ENCODE measurements at regions not wholly inside any gene's neighbourhood (a gene's known extent, or its start where the extent isn't known, plus 50 kb on each side); places are given as distances from the start of the nearest gene placed in this dataset.

DNA sequence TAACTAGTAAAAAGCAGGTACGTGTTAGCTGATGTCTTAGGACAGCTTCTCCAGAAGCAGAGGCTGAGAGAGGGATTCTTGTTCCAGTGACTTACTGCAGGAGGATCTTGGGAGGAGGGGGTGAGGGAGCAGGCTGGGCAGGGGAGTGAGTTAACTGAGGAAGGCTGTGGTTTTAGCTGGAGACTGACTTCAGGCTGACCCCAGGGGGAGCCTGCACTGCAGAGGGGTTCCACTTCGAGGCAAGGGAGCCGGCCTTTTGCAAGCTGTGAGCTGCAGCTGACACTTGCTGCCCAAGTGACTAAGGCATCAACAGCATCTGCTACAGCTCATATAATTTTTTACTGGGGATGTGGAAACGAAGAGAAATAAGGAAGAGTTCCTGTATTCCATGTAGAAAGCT is 50.4 kb upstream of the SOD1 start:
- TF ChIP-seq ZFX (IDR thresholded peaks at IDR 0.05) = no peak
- TF ChIP-seq, protein P1, sequence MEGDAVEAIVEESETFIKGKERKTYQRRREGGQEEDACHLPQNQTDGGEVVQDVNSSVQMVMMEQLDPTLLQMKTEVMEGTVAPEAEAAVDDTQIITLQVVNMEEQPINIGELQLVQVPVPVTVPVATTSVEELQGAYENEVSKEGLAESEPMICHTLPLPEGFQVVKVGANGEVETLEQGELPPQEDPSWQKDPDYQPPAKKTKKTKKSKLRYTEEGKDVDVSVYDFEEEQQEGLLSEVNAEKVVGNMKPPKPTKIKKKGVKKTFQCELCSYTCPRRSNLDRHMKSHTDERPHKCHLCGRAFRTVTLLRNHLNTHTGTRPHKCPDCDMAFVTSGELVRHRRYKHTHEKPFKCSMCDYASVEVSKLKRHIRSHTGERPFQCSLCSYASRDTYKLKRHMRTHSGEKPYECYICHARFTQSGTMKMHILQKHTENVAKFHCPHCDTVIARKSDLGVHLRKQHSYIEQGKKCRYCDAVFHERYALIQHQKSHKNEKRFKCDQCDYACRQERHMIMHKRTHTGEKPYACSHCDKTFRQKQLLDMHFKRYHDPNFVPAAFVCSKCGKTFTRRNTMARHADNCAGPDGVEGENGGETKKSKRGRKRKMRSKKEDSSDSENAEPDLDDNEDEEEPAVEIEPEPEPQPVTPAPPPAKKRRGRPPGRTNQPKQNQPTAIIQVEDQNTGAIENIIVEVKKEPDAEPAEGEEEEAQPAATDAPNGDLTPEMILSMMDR (conservative IDR thresholded peaks at IDR 0.05) = no peak
- no peak overlapping the region for H3K27ac ChIP-seq

DNA sequence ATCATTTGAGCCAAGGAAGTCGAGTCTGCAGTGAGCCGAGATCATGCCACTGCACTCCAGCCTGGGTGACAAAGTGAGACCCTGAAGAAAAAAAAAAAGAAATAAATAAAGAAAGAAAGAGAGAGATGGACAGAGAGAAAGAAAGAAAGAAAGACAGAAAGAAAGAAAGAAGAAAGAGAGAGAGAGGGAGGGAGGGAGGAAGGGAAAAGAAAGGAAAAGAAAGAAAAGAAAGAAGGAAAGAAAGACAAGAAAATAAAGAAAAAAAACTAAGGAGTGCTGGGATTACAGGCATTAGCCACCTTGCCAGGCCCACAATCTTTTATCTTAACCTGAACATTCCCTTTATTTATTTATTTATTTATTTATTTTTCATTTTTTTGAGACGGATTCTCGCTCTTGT is 51.7 kb upstream of the SOD1 start:
- no peak overlapping the region for H3K27ac ChIP-seq
- TF ChIP-seq ZFX (IDR thresholded peaks at IDR 0.05) = no peak
- TF ChIP-seq, protein P1 (conservative IDR thresholded peaks at IDR 0.05) = no peak

DNA sequence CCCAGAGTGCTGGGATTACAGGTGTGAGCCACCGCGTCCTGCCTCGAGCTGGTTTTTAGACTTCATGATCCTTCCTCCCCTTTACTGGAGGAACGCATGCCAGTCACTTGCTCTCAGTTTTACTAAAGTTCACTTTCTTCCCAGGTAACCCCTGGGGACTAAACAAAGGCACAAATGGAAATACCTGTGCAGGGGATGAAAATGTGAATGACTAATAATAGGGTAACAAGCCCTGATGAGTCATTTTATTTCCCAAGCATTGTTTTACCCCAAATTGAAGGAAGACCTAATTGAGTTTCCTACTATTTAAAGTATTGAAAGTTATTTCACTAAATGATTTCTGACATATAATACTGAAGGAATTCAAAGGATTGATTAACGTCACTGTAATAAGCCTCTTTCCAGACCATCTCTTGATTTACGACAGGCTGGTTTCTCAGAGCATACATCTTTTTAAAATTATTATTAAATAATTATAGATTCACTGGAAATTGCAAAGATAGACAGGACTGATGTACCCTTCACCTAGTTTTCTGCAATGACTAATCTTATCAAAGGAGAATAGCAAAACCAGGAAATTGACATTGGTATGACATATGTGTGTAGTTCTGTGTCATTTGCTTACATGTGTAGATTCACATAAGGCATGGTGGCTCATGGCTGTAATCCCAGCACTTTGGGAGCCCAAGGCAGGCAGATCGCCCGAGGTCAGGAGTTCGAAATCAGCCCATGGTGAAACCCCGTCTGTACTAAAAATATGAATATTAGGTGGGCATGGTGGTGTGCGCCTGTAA is 53.2 kb upstream of the SOD1 start:
- H3K27ac ChIP-seq = no peak overlapping the region
- TF ChIP-seq, protein P1 (conservative IDR thresholded peaks at IDR 0.05) = no peak
- TF ChIP-seq ZFX (IDR thresholded peaks at IDR 0.05) = no peak

DNA sequence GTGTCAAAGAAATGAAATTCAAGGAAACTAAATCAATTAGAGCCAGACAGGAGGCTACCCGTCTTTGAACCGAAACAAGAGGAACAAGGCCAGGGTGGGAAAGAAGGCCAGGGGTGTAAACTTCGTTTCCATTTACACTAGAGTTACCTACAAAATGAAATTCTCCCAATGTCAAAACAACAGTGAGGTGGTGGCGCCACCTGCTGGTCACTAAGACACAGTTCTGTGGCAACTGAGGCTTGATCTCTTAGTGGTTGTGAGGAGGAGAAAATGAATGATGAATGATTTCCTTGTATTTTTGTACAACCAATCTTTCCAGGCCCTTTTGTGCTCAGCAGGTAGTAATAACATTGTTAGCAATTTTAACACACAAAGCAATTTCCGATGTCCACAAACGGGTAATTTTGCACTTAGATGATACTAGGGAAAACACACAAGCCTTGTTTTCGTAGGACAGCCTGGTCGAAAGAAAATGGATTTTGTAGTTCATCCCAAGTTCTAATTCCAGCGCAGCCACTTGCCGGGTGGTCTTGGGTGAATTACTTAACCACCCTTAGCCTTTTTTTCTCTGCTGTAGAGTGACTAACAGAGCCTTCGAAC is 54.8 kb upstream of the SOD1 start:
- no peak for TF ChIP-seq ZFX (IDR thresholded peaks at IDR 0.05)
- TF ChIP-seq, protein P1 (conservative IDR thresholded peaks at IDR 0.05) = peak; percentile 82

DNA sequence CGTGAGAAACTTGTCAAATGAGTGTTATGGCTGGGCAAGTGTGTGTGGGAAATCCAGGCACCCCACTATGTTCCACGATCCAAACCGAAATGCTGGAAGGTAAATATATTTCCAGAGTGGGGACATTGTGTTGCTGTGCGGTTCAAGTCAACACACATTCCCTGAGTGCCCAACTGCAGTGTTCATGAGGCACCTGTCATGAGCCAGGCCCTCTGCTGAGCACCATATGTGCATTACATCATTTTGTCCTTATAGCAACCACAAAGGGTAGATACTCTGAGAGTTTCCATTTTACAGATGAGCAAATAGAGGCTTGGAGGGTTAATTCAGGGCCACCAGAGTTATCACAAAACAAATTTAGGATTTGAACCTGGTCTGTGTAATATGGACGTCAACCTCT is 59.9 kb upstream of the SOD1 start:
- TF ChIP-seq ZFX (IDR thresholded peaks at IDR 0.05) = no peak
- TF ChIP-seq, protein P1 (conservative IDR thresholded peaks at IDR 0.05) = no peak
- H3K27ac ChIP-seq = no peak overlapping the region

More for the DNA sequence above, 54.8 kb upstream of the SOD1 start:
- H3K27ac ChIP-seq = no peak overlapping the region

DNA sequence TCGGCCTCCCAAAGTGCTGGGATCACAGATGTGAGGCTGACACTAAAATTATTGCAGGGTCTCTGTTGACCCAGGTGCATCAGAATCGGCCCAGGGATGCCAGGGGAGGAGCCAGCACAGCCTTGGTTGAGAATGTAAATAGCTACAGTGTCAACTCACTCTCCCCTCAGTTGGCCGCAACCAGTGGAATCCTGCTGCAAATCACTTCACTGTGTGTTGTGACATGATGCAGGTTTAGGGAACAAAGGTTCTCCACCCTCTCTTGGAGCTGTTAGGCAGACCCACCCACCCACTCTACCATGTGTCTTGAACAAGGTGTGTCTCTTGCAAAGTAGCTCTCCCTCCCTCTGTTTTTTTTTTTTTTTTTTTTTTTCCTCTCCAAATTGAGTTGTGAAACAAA is 60.5 kb upstream of the SOD1 start:
- H3K27ac ChIP-seq = no peak overlapping the region
- no peak for TF ChIP-seq ZFX (IDR thresholded peaks at IDR 0.05)
- TF ChIP-seq, protein P1 (conservative IDR thresholded peaks at IDR 0.05) = no peak

DNA sequence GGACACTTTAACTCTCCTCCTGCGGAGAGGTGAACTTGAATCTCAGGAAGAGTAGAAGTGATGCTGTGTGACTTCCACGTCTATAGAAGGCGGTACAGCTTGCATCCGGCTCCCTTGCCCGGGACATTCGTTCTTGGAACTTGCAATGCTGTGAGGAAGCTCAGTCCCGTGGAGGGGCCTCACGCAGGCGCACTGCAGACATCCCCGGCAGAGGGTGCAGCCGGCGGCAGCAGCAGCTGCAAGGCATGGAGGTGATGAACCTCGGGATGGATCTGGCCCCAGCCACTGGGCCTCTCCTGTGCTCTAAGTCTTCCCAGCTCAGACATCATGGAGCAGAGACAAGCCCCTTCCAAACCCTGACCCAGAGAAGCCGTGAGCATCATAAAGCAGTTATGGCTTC is 61.8 kb upstream of the SOD1 start:
- TF ChIP-seq, protein P1 (conservative IDR thresholded peaks at IDR 0.05) = no peak
- no peak for TF ChIP-seq ZFX (IDR thresholded peaks at IDR 0.05)
- H3K27ac ChIP-seq = no peak overlapping the region

Data from C4-2B (cell line).